Transverse colon (tissue), 3 donors: ENCODE measurements at regions not wholly inside any gene's neighbourhood (a gene's known extent, or its start where the extent isn't known, plus 50 kb on each side); places are given as distances from the start of the nearest gene placed in this dataset.

Source experiments
- CTCF ChIP-seq, 5 experiments: fragments of 200-600 bp in 3 of 5; fragments of 450-650 bp in 2 of 5; sonication (generic) in 3 of 5; IDR thresholded peaks; 1 replicate in 2 of 5; 2 replicates in 3 of 5; pipeline ENCODE4 v1.5.1; 2016 to 2017; ENCODE audit warnings: antibody characterized with exemption in 5 of 5, inconsistent platforms in 3 of 5, mild to moderate bottlenecking in 2 of 5, moderate library complexity in 1 of 5
- POLR2A ChIP-seq: fragments of 450-650 bp; IDR thresholded peaks from one replicate; pipeline ENCODE4 v1.6.1; 2016; ENCODE audit warnings: antibody characterized with exemption, mild to moderate bottlenecking, moderate library complexity

- TF ChIP-seq CTCF (IDR thresholded peaks at IDR 0.05) (no peak), POLR2A (no peak)
These were observed 74.8 kb downstream of the SNTN start for GRCh38 chr3:63727233-63727632.
